ENCODE measurements at regions not wholly inside any gene's neighbourhood (a gene's known extent, or its start where the extent isn't known, plus 50 kb on each side); places are given as distances from the start of the nearest gene placed in this dataset.

DNA sequence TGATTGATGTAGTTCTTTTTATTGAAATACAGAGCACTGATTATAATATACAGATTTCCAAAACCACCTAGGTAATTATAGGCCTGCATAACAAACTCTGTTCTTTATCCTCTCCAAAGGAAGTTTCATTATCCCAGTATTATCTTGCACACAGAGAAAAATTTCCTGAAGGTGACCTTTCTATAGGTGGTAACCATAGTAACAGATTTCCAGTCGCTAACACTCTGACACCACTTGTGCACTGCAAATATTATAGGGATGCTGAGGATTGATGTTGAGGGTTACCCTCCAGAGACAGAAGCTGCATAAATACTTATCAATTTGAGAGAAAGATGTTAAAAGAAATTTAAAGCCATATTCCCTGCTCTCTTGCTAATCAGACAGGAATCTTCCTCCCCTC lies 274.5 kb upstream of the NRSN1 start:
- TF ChIP-seq, protein P1, sequence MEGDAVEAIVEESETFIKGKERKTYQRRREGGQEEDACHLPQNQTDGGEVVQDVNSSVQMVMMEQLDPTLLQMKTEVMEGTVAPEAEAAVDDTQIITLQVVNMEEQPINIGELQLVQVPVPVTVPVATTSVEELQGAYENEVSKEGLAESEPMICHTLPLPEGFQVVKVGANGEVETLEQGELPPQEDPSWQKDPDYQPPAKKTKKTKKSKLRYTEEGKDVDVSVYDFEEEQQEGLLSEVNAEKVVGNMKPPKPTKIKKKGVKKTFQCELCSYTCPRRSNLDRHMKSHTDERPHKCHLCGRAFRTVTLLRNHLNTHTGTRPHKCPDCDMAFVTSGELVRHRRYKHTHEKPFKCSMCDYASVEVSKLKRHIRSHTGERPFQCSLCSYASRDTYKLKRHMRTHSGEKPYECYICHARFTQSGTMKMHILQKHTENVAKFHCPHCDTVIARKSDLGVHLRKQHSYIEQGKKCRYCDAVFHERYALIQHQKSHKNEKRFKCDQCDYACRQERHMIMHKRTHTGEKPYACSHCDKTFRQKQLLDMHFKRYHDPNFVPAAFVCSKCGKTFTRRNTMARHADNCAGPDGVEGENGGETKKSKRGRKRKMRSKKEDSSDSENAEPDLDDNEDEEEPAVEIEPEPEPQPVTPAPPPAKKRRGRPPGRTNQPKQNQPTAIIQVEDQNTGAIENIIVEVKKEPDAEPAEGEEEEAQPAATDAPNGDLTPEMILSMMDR (IDR thresholded peaks at IDR 0.05) = no peak
- no peak for TF ChIP-seq POLR2AphosphoS5 (IDR thresholded peaks at IDR 0.05)
- TF ChIP-seq EP300 (IDR thresholded peaks at IDR 0.05) = no peak

All from stomach (tissue), 4 donors.